ENCODE measurements at regions not wholly inside any gene's neighbourhood (a gene's known extent, or its start where the extent isn't known, plus 50 kb on each side); places are given as distances from the start of the nearest gene placed in this dataset.

- no peak overlapping the region for H3K4me3 ChIP-seq
- TF ChIP-seq CTCF (IDR thresholded peaks at IDR 0.05) (no peak), POLR2A (IDR thresholded peaks at IDR 0.05) (no peak)
- DNase-seq (no peak), ATAC-seq (no peak)
- no peak overlapping the region for H3K27ac ChIP-seq
- H3K4me1 ChIP-seq = peaks cover 3% of the 10 kb centered on the region
- H3K9me3 ChIP-seq = no peaks in the 10 kb centered on the region
- intact Hi-C loops (cut with DNase I) = no loop called here
- no peaks in the 10 kb centered on the region for H3K27me3 ChIP-seq
- 41 to 52% methylated on average over 11 to 13 of the region's 13 CpGs for WGBS, 2 donors
- no peaks in the 10 kb centered on the region for H3K36me3 ChIP-seq (replicated peaks in 1 of 2; ENCODE audit: insufficient read depth in 1 of 2, low read depth in 2 of 2)
Observed at GRCh38 chr11:129723146-129723760, 92.4 kb upstream of the TMEM45B start.

- Histone ChIP-seq H3K4me3 (no peak overlapping the region), H3K27me3 (no peaks in the 10 kb centered on the region), H3K9me3 (no peaks in the 10 kb centered on the region), H3K27ac (no peak overlapping the region), H3K36me3 (replicated peaks in 1 of 2; ENCODE audit: insufficient read depth in 1 of 2, low read depth in 2 of 2) (no peaks in the 10 kb centered on the region), H3K4me1 (peaks cover 5% of the 10 kb centered on the region)
- WGBS, 2 donors = 70 to 79% methylated on average over 6 to 11 of the region's 11 CpGs
- TF ChIP-seq POLR2A (IDR thresholded peaks at IDR 0.05) = no peak
- no peak for TF ChIP-seq CTCF (IDR thresholded peaks at IDR 0.05)
- intact Hi-C loops (cut with DNase I) = no loop called here
- DNase-seq = no peak
- ATAC-seq = no peak
Observed at GRCh38 chr11:129723761-129724162, 91.9 kb upstream of the TMEM45B start.

- Histone ChIP-seq H3K4me3 (no peak overlapping the region), H3K4me1 (peaks cover 10% of the 10 kb centered on the region), H3K9me3 (no peaks in the 10 kb centered on the region), H3K36me3 (replicated peaks in 1 of 2; ENCODE audit: insufficient read depth in 1 of 2, low read depth in 2 of 2) (no peaks in the 10 kb centered on the region), H3K27ac (no peak overlapping the region), H3K27me3 (no peaks in the 10 kb centered on the region)
- DNase-seq = no peak
- TF ChIP-seq CTCF (IDR thresholded peaks at IDR 0.05) (no peak), POLR2A (IDR thresholded peaks at IDR 0.05) (no peak)
- intact Hi-C loops (cut with DNase I) = no loop called here
- no peak for ATAC-seq
- 66 to 70% methylated on average over 5 of the region's 5 CpGs for WGBS, 2 donors
Observed at GRCh38 chr11:129724866-129725265, 90.8 kb upstream of the TMEM45B start.

GRCh38 chr11:129726179-129726578, 89.5 kb upstream of the TMEM45B start:
- Histone ChIP-seq H3K4me1 (peaks cover 10% of the 10 kb centered on the region), H3K27me3 (no peaks in the 10 kb centered on the region), H3K36me3 (replicated peaks in 1 of 2; ENCODE audit: insufficient read depth in 1 of 2, low read depth in 2 of 2) (no peaks in the 10 kb centered on the region), H3K27ac (no peak overlapping the region), H3K9me3 (no peaks in the 10 kb centered on the region), H3K4me3 (no peak overlapping the region)
- intact Hi-C loops (cut with DNase I) = no loop called here
- TF ChIP-seq POLR2A (IDR thresholded peaks at IDR 0.05) = no peak
- no peak for TF ChIP-seq CTCF (IDR thresholded peaks at IDR 0.05)
- DNase-seq (no peak), ATAC-seq (no peak)
- WGBS, 2 donors = 76 to 92% methylated on average over 7 of the region's 7 CpGs

GRCh38 chr11:129728581-129728980, 87.1 kb upstream of the TMEM45B start:
- TF ChIP-seq CTCF (IDR thresholded peaks at IDR 0.05) = no peak
- TF ChIP-seq POLR2A (IDR thresholded peaks at IDR 0.05) = no peak
- intact Hi-C loops (cut with DNase I) = no loop called here
- Histone ChIP-seq H3K4me3 (no peak overlapping the region), H3K27me3 (no peaks in the 10 kb centered on the region), H3K27ac (peak overlapping the region in 2 of 4 donors; percentile 44 to 46), H3K36me3 (replicated peaks in 1 of 2; ENCODE audit: insufficient read depth in 1 of 2, low read depth in 2 of 2) (no peaks in the 10 kb centered on the region), H3K4me1 (peaks cover 10% of the 10 kb centered on the region), H3K9me3 (no peaks in the 10 kb centered on the region)
- peak; percentile 67 for ATAC-seq
- 10 to 16% methylated on average over 7 of the region's 7 CpGs for WGBS, 2 donors
- peak; percentile 13 to 56 (median 31) for DNase-seq
